SK-N-MC (cell line): ENCODE measurements at regions not wholly inside any gene's neighbourhood (a gene's known extent, or its start where the extent isn't known, plus 50 kb on each side); places are given as distances from the start of the nearest gene placed in this dataset.

Experiments
- EZH2 ChIP-seq: fragments of 200-600 bp; sonication (generic); IDR thresholded peaks from one replicate; pipeline ENCODE4 v1.6.1; 2017; ENCODE audit warnings: antibody characterized with exemption
- POLR2AphosphoS5 ChIP-seq: IDR thresholded peaks from 2 replicates; pipeline ENCODE4 v1.6.1; 2012; ENCODE audit warnings: mild to moderate bottlenecking, low read depth, low read length, borderline replicate concordance

GRCh38 chr3:124492824-124493223, 237.4 kb upstream of the UMPS start:
- TF ChIP-seq POLR2AphosphoS5 (no peak), EZH2 (no peak)
